ENCODE measurements at regions not wholly inside any gene's neighbourhood (a gene's known extent, or its start where the extent isn't known, plus 50 kb on each side); places are given as distances from the start of the nearest gene placed in this dataset.

DNA sequence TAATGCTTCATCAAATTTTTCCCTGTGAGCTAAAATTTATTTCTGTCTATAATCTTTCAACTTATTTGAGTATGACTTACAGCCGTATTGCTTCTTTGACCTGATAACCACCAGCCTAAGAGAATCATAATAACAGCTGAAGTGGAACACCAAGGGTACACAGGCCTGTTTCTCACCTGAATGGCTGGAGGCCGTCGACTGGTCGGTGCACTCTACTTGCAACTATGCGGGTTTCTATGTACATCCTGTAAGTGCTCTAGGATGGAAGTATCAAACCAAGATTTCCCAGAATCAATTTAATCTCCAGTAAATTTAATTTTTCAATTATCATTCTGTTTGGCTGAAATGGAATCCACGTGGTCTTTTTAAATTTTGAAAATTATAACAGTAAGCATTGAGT lies 504.8 kb upstream of the PHF14 start:
- TF ChIP-seq CTCF (IDR thresholded peaks at IDR 0.05 in 2 of 3, conservative IDR thresholded peaks at IDR 0.05 in 1 of 3; ENCODE audit: borderline replicate concordance in 1 of 3, insufficient read depth in 1 of 3, low read depth in 2 of 3, low read length in 2 of 3) (no peak), RAD21 (IDR thresholded peaks at IDR 0.05; ENCODE audit: low read depth) (no peak), POLR2A (IDR thresholded peaks at IDR 0.05; ENCODE audit: borderline replicate concordance, extremely low read depth, insufficient read depth, insufficient read length) (no peak), SP1 (IDR thresholded peaks at IDR 0.05; ENCODE audit: low read depth) (no peak), ZFX (IDR thresholded peaks at IDR 0.05) (no peak), SIN3A (IDR thresholded peaks at IDR 0.05; ENCODE audit: low read depth) (no peak), POLR2AphosphoS5 (IDR thresholded peaks at IDR 0.05; ENCODE audit: low read depth, low read length) (no peak), JUND (IDR thresholded peaks at IDR 0.05) (no peak), YY1 (IDR thresholded peaks at IDR 0.05; ENCODE audit: extremely low read depth, insufficient replicate concordance, low read depth, low read length) (no peak), TCF7L2 (IDR thresholded peaks at IDR 0.05; ENCODE audit: borderline replicate concordance, extremely low read depth, insufficient read depth, insufficient read length) (no peak), REST (IDR thresholded peaks at IDR 0.05; ENCODE audit: low read depth) (no peak)
- TF ChIP-seq, protein P1, sequence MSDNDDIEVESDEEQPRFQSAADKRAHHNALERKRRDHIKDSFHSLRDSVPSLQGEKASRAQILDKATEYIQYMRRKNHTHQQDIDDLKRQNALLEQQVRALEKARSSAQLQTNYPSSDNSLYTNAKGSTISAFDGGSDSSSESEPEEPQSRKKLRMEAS (IDR thresholded peaks at IDR 0.05), result no peak
- TF ChIP-seq, protein P2, sequence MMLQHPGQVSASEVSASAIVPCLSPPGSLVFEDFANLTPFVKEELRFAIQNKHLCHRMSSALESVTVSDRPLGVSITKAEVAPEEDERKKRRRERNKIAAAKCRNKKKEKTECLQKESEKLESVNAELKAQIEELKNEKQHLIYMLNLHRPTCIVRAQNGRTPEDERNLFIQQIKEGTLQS (IDR thresholded peaks at IDR 0.05), result no peak
